ENCODE measurements at regions not wholly inside any gene's neighbourhood (a gene's known extent, or its start where the extent isn't known, plus 50 kb on each side); places are given as distances from the start of the nearest gene placed in this dataset.
A peak's percentile ranks its signal among the peaks of the same experiment; 100 is the strongest.
"Not testable (repeated sequence)": the region's sequence is repeated elsewhere in the genome, so short reads cannot be mapped to it uniquely, and the experiment has no call there.

- H3K4me3 Mint-ChIP-seq; H3K9me3 Mint-ChIP-seq (ENCODE audit: low read depth); H3K27ac Mint-ChIP-seq; H3K4me1 Mint-ChIP-seq; CTCF ChIA-PET; H3K27me3 Mint-ChIP-seq; ATAC-seq; H3K36me3 Mint-ChIP-seq; DNase-seq: not testable (repeated sequence)
These were observed 75.3 kb upstream of the OR4F16 start for GRCh38 chr1:761791-762190.

GRCh38 chr1:771449-771848 is 85.0 kb upstream of the OR4F16 start:
- H3K9me3 Mint-ChIP-seq (ENCODE audit: low read depth); H3K27ac Mint-ChIP-seq; CTCF ChIA-PET; H3K27me3 Mint-ChIP-seq; H3K36me3 Mint-ChIP-seq; ATAC-seq; DNase-seq; H3K4me1 Mint-ChIP-seq; H3K4me3 Mint-ChIP-seq: not testable (repeated sequence)

GRCh38 chr1:777480-778180 is 91.2 kb upstream of the OR4F16 start:
- not testable (repeated sequence) for H3K36me3 Mint-ChIP-seq; H3K27me3 Mint-ChIP-seq; H3K9me3 Mint-ChIP-seq (ENCODE audit: low read depth); H3K4me1 Mint-ChIP-seq; ATAC-seq
- CTCF ChIA-PET, result interaction anchor here (1.3 kb wide), 1 partner anchor 162 kb away, joined by 4 read pairs; no protein-coding TSS in a partner anchor
- H3K4me3 Mint-ChIP-seq, result peak overlapping the region; percentile 91
- peak overlapping the region; percentile 98 for H3K27ac Mint-ChIP-seq
- DNase-seq, result peak; percentile 40

GRCh38 chr1:778451-779278 is 92.2 kb upstream of the OR4F16 start:
- peak; percentile 99 for ATAC-seq
- Mint-ChIP-seq H3K27ac (peak overlapping the region; percentile 98), H3K4me3 (peak overlapping the region; percentile 91)
- not testable (repeated sequence) for H3K4me1 Mint-ChIP-seq; H3K36me3 Mint-ChIP-seq; H3K27me3 Mint-ChIP-seq; H3K9me3 Mint-ChIP-seq (ENCODE audit: low read depth)
- CTCF ChIA-PET, result interaction anchor here (1.3 kb wide), 1 partner anchor 161 kb away, joined by 4 read pairs; no protein-coding TSS in a partner anchor
- DNase-seq, result peak; percentile 100

- Mint-ChIP-seq H3K27ac (peak overlapping the region; percentile 98), H3K4me3 (peak overlapping the region; percentile 91)
- ATAC-seq; H3K9me3 Mint-ChIP-seq (ENCODE audit: low read depth); H3K36me3 Mint-ChIP-seq; CTCF ChIA-PET; DNase-seq; H3K27me3 Mint-ChIP-seq; H3K4me1 Mint-ChIP-seq: not testable (repeated sequence)
These were observed 93.2 kb upstream of the OR4F16 start for GRCh38 chr1:779621-780020.

- DNase-seq, result no peak
- no peak overlapping the region for H3K27ac Mint-ChIP-seq
- no peak overlapping the region for H3K4me3 Mint-ChIP-seq
- ATAC-seq, result no peak
- H3K36me3 Mint-ChIP-seq, result peaks cover 15% of the 10 kb centered on the region
- peaks cover 3% of the 10 kb centered on the region for H3K9me3 Mint-ChIP-seq (ENCODE audit: low read depth)
- H3K4me1 Mint-ChIP-seq, result no peaks in the 10 kb centered on the region
- H3K27me3 Mint-ChIP-seq, result no peaks in the 10 kb centered on the region
- CTCF ChIA-PET, result no interaction called here
These were observed 102.4 kb upstream of the OR4F16 start for GRCh38 chr1:788835-789234.

GRCh38 chr1:789606-790005 is 103.2 kb upstream of the OR4F16 start:
- H3K9me3 Mint-ChIP-seq (ENCODE audit: low read depth); DNase-seq; H3K27ac Mint-ChIP-seq; H3K4me1 Mint-ChIP-seq; H3K4me3 Mint-ChIP-seq; CTCF ChIA-PET; ATAC-seq; H3K27me3 Mint-ChIP-seq: not testable (repeated sequence)
- H3K36me3 Mint-ChIP-seq, result peaks cover 12% of the 10 kb centered on the region

- H3K9me3 Mint-ChIP-seq (ENCODE audit: low read depth); CTCF ChIA-PET; H3K4me3 Mint-ChIP-seq; H3K27ac Mint-ChIP-seq; H3K4me1 Mint-ChIP-seq; H3K27me3 Mint-ChIP-seq; DNase-seq; ATAC-seq: not testable (repeated sequence)
- peaks cover 12% of the 10 kb centered on the region for H3K36me3 Mint-ChIP-seq
These were observed 104.0 kb upstream of the OR4F16 start for GRCh38 chr1:790388-790930.

- H3K4me3 Mint-ChIP-seq; CTCF ChIA-PET; DNase-seq; H3K36me3 Mint-ChIP-seq; H3K27ac Mint-ChIP-seq; ATAC-seq; H3K9me3 Mint-ChIP-seq (ENCODE audit: low read depth); H3K4me1 Mint-ChIP-seq; H3K27me3 Mint-ChIP-seq: not testable (repeated sequence)
These were observed 107.9 kb upstream of the OR4F16 start for GRCh38 chr1:794310-794709.

- CTCF ChIA-PET, H3K4me1 Mint-ChIP-seq: not testable (repeated sequence)
These were observed 108.6 kb upstream of the OR4F16 start for GRCh38 chr1:794918-795584.

GRCh38 chr1:797649-798048 is 111.2 kb upstream of the OR4F16 start:
- ATAC-seq; H3K4me1 Mint-ChIP-seq; CTCF ChIA-PET; H3K9me3 Mint-ChIP-seq (ENCODE audit: low read depth); H3K27me3 Mint-ChIP-seq; H3K27ac Mint-ChIP-seq; DNase-seq; H3K36me3 Mint-ChIP-seq; H3K4me3 Mint-ChIP-seq: not testable (repeated sequence)

More at GRCh38 chr1:794918-795584, 108.6 kb upstream of the OR4F16 start:
- H3K27me3 Mint-ChIP-seq; H3K9me3 Mint-ChIP-seq (ENCODE audit: low read depth); H3K27ac Mint-ChIP-seq; H3K36me3 Mint-ChIP-seq; DNase-seq; H3K4me3 Mint-ChIP-seq; ATAC-seq: not testable (repeated sequence)

GRCh38 chr1:800397-800796 is 113.9 kb upstream of the OR4F16 start:
- ATAC-seq; DNase-seq; H3K4me3 Mint-ChIP-seq; CTCF ChIA-PET; H3K9me3 Mint-ChIP-seq (ENCODE audit: low read depth); H3K27ac Mint-ChIP-seq; H3K27me3 Mint-ChIP-seq; H3K4me1 Mint-ChIP-seq; H3K36me3 Mint-ChIP-seq: not testable (repeated sequence)

GRCh38 chr1:804378-805115 is 118.1 kb upstream of the OR4F16 start:
- DNase-seq; CTCF ChIA-PET; H3K36me3 Mint-ChIP-seq; H3K27ac Mint-ChIP-seq; ATAC-seq; H3K4me1 Mint-ChIP-seq; H3K9me3 Mint-ChIP-seq (ENCODE audit: low read depth); H3K4me3 Mint-ChIP-seq; H3K27me3 Mint-ChIP-seq: not testable (repeated sequence)

Data from activated CD8-positive, alpha-beta memory T cell treated with anti-CD3 and anti-CD28 coated beads, Interleukin-2, amount 10 ng/mL, durations not matched to agents 7 days and 5 days (primary cell).